ENCODE measurements at regions not wholly inside any gene's neighbourhood (a gene's known extent, or its start where the extent isn't known, plus 50 kb on each side); places are given as distances from the start of the nearest gene placed in this dataset.

GRCh38 chr5:2169430-2169808 lies 286.7 kb upstream of the IRX4 start:
- no peak for DNase-seq (ENCODE audit: low spot score)
- H4K20me1 ChIP-seq (replicated peaks; ENCODE audit: insufficient read depth), result no peaks in the 10 kb centered on the region
- H3K27ac ChIP-seq (ENCODE audit: low read depth), result no peak overlapping the region
- peaks cover 13% of the 10 kb centered on the region for H3K4me1 ChIP-seq (ENCODE audit: insufficient read depth)
- no peaks in the 10 kb centered on the region for H3K36me3 Mint-ChIP-seq (ENCODE audit: low read depth)
- no peak overlapping the region for H2AFZ ChIP-seq
- H3K36me3 ChIP-seq (ENCODE audit: insufficient read depth), result no peaks in the 10 kb centered on the region
- H3K4me1 Mint-ChIP-seq, result peaks cover 23% of the 10 kb centered on the region
- no peaks in the 10 kb centered on the region for H3K9me2 ChIP-seq (ENCODE audit: insufficient read depth)
- H3K27me3 Mint-ChIP-seq (ENCODE audit: insufficient read depth, low read depth, poor library complexity), result peaks cover 12% of the 10 kb centered on the region
- H3K27ac Mint-ChIP-seq, result no peak overlapping the region
- no peak for ATAC-seq
- no peak overlapping the region for H3K4me3 Mint-ChIP-seq
- no peak overlapping the region for H3K4me3 ChIP-seq
- H3K9me3 Mint-ChIP-seq, result no peaks in the 10 kb centered on the region; the same call in 2 of the 3 replicates
- H3F3A ChIP-seq (replicated peaks; ENCODE audit: low read depth), result 0 out of 2 replicates have a peak, but pooled peaks cover 3% of the 10 kb centered on the region
- H3K4me2 ChIP-seq, result no peak overlapping the region
- no peaks in the 10 kb centered on the region for H3K79me2 ChIP-seq (replicated peaks; ENCODE audit: insufficient read depth)
- TF ChIP-seq ZNF114 (CRISPR knock-in tag; IDR thresholded peaks at IDR 0.05) (no peak), EZH2 (IDR thresholded peaks at IDR 0.05; ENCODE audit: low read depth, unreplicated experiment) (no peak), JUNB (IDR thresholded peaks at IDR 0.05; ENCODE audit: unreplicated experiment) (no peak), NANOG (IDR thresholded peaks at IDR 0.05; ENCODE audit: borderline replicate concordance) (no peak), ZNF331 (CRISPR knock-in tag; IDR thresholded peaks at IDR 0.05; ENCODE audit: low read depth) (no peak), STAT1 (IDR thresholded peaks at IDR 0.05; ENCODE audit: unreplicated experiment) (no peak), POLR2AphosphoS5 (IDR thresholded peaks at IDR 0.05; ENCODE audit: low read depth) (no peak), EZH2phosphoT487 (IDR thresholded peaks at IDR 0.05; ENCODE audit: unreplicated experiment) (no peak), ZNF462 (CRISPR knock-in tag; IDR thresholded peaks at IDR 0.05) (no peak), CREB1 (CRISPR knock-in tag; IDR thresholded peaks at IDR 0.05; ENCODE audit: low read depth) (no peak), ETS1 (IDR thresholded peaks at IDR 0.05) (no peak)
- TF ChIP-seq, protein P1, sequence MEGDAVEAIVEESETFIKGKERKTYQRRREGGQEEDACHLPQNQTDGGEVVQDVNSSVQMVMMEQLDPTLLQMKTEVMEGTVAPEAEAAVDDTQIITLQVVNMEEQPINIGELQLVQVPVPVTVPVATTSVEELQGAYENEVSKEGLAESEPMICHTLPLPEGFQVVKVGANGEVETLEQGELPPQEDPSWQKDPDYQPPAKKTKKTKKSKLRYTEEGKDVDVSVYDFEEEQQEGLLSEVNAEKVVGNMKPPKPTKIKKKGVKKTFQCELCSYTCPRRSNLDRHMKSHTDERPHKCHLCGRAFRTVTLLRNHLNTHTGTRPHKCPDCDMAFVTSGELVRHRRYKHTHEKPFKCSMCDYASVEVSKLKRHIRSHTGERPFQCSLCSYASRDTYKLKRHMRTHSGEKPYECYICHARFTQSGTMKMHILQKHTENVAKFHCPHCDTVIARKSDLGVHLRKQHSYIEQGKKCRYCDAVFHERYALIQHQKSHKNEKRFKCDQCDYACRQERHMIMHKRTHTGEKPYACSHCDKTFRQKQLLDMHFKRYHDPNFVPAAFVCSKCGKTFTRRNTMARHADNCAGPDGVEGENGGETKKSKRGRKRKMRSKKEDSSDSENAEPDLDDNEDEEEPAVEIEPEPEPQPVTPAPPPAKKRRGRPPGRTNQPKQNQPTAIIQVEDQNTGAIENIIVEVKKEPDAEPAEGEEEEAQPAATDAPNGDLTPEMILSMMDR (conservative IDR thresholded peaks at IDR 0.05; ENCODE audit: low read depth in 2 of 2), result no peak
- TF ChIP-seq, protein P2, sequence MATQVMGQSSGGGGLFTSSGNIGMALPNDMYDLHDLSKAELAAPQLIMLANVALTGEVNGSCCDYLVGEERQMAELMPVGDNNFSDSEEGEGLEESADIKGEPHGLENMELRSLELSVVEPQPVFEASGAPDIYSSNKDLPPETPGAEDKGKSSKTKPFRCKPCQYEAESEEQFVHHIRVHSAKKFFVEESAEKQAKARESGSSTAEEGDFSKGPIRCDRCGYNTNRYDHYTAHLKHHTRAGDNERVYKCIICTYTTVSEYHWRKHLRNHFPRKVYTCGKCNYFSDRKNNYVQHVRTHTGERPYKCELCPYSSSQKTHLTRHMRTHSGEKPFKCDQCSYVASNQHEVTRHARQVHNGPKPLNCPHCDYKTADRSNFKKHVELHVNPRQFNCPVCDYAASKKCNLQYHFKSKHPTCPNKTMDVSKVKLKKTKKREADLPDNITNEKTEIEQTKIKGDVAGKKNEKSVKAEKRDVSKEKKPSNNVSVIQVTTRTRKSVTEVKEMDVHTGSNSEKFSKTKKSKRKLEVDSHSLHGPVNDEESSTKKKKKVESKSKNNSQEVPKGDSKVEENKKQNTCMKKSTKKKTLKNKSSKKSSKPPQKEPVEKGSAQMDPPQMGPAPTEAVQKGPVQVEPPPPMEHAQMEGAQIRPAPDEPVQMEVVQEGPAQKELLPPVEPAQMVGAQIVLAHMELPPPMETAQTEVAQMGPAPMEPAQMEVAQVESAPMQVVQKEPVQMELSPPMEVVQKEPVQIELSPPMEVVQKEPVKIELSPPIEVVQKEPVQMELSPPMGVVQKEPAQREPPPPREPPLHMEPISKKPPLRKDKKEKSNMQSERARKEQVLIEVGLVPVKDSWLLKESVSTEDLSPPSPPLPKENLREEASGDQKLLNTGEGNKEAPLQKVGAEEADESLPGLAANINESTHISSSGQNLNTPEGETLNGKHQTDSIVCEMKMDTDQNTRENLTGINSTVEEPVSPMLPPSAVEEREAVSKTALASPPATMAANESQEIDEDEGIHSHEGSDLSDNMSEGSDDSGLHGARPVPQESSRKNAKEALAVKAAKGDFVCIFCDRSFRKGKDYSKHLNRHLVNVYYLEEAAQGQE (IDR thresholded peaks at IDR 0.05; ENCODE audit: unreplicated experiment), result no peak
- H3K27me3 ChIP-seq (ENCODE audit: insufficient read depth), result no peaks in the 10 kb centered on the region

Data from GM23338 (cell line).